Loucy (cell line): ENCODE measurements at regions not wholly inside any gene's neighbourhood (a gene's known extent, or its start where the extent isn't known, plus 50 kb on each side); places are given as distances from the start of the nearest gene placed in this dataset.
"Not testable (repeated sequence)": the region's sequence is repeated elsewhere in the genome, so short reads cannot be mapped to it uniquely, and the experiment has no call there.

Experiments
- H2AFZ ChIP-seq: fragments of 200-600 bp; sonication (generic); 2 replicates; pipeline ENCODE4 v1.6.0; 2016; ENCODE audit warnings: antibody characterized with exemption, mild to moderate bottlenecking, low read length, moderate library complexity
- H3F3A ChIP-seq: fragments of 200-600 bp; 2 replicates; pipeline ENCODE4 v1.6.0; 2016; ENCODE audit warnings: antibody characterized with exemption, low read depth, mild to moderate bottlenecking
- H3K27me3 ChIP-seq: fragments of 200-600 bp; sonication (generic); 2 replicates; pipeline ENCODE4 v1.6.1; 2014; ENCODE audit warnings: low read length, mild to moderate bottlenecking; ENCODE audit not compliant: insufficient read depth, poor library complexity, severe bottlenecking
- H3K36me3 ChIP-seq: fragments of 200-600 bp; sonication (generic); 2 replicates; pipeline ENCODE4 v1.6.1; 2016; ENCODE audit warnings: low read length; ENCODE audit not compliant: insufficient read depth
- H3K4me1 ChIP-seq: fragments of 200-600 bp; sonication (generic); 2 replicates; pipeline ENCODE4 v1.5.1; 2014; ENCODE audit warnings: low read length, mild to moderate bottlenecking; ENCODE audit not compliant: insufficient read depth, poor library complexity, severe bottlenecking
- H3K4me2 ChIP-seq: fragments of 200-600 bp; sonication (generic); 2 replicates; pipeline ENCODE4 v1.6.0; 2014; ENCODE audit warnings: antibody characterized with exemption, low read length, low read depth, mild to moderate bottlenecking; ENCODE audit not compliant: poor library complexity, severe bottlenecking
- H3K4me3 ChIP-seq: fragments of 200-600 bp; sonication (generic); 2 replicates; pipeline ENCODE4 v1.5.1; 2014; ENCODE audit warnings: low read length, mild to moderate bottlenecking, mixed read lengths; ENCODE audit not compliant: poor library complexity, severe bottlenecking
- H3K79me2 ChIP-seq: fragments of 200-600 bp; sonication (generic); 2 replicates; pipeline ENCODE4 v1.6.1; 2014; ENCODE audit warnings: low read length; ENCODE audit not compliant: insufficient read depth
- H3K9ac ChIP-seq: fragments of 200-600 bp; sonication (generic); 2 replicates; pipeline ENCODE4 v1.6.0; 2014; ENCODE audit warnings: mild to moderate bottlenecking, low read depth, low read length, moderate library complexity; ENCODE audit not compliant: poor library complexity, severe bottlenecking
- H3K9me2 ChIP-seq: fragments of 200-600 bp; sonication (generic); replicated peaks from 2 replicates; pipeline ENCODE4 v1.6.1; 2016; ENCODE audit warnings: low read depth, low read length, mixed read lengths
- H3K9me3 ChIP-seq: fragments of 200-600 bp; sonication (generic); 2 replicates; pipeline ENCODE4 v1.6.1; 2014; ENCODE audit warnings: mild to moderate bottlenecking, antibody characterized with exemption, low read length, low read depth; ENCODE audit not compliant: insufficient read depth
- H4K20me1 ChIP-seq: fragments of 200-600 bp; sonication (generic); 2 replicates; pipeline ENCODE4 v1.6.0; 2014; ENCODE audit warnings: antibody characterized with exemption, low read length, mild to moderate bottlenecking; ENCODE audit not compliant: insufficient read depth, poor library complexity, severe bottlenecking

- not testable (repeated sequence) for H3F3A ChIP-seq, H3K36me3 ChIP-seq, H3K4me3 ChIP-seq, H4K20me1 ChIP-seq, H3K9me2 ChIP-seq, H3K4me2 ChIP-seq, H3K4me1 ChIP-seq, H3K79me2 ChIP-seq, H2AFZ ChIP-seq, H3K27me3 ChIP-seq, H3K9ac ChIP-seq, H3K9me3 ChIP-seq
These were observed 168.5 kb upstream of the FAM72C start for GRCh38 chr1:144140243-144140642.

GRCh38 chr1:144105006-144105405, 133.2 kb upstream of the FAM72C start:
- not testable (repeated sequence) for H3K27me3 ChIP-seq, H3F3A ChIP-seq, H3K36me3 ChIP-seq, H3K4me3 ChIP-seq, H2AFZ ChIP-seq, H3K9ac ChIP-seq, H3K4me2 ChIP-seq, H3K79me2 ChIP-seq, H4K20me1 ChIP-seq, H3K4me1 ChIP-seq, H3K9me2 ChIP-seq
- peaks cover 14% of the 10 kb centered on the region; the same call in 1 of the 2 replicates for H3K9me3 ChIP-seq

GRCh38 chr1:144104000-144104677, 132.4 kb upstream of the FAM72C start:
- not testable (repeated sequence) for H4K20me1 ChIP-seq, H3K4me3 ChIP-seq, H3F3A ChIP-seq, H3K9ac ChIP-seq, H3K27me3 ChIP-seq, H3K36me3 ChIP-seq, H2AFZ ChIP-seq, H3K4me2 ChIP-seq, H3K9me2 ChIP-seq, H3K4me1 ChIP-seq, H3K79me2 ChIP-seq
- peaks cover 14% of the 10 kb centered on the region; the same call in 1 of the 2 replicates for H3K9me3 ChIP-seq

- H2AFZ ChIP-seq, H4K20me1 ChIP-seq, H3K9me2 ChIP-seq, H3K4me3 ChIP-seq, H3K9ac ChIP-seq, H3K36me3 ChIP-seq, H3F3A ChIP-seq, H3K4me2 ChIP-seq, H3K27me3 ChIP-seq, H3K79me2 ChIP-seq, H3K4me1 ChIP-seq: not testable (repeated sequence)
- H3K9me3 ChIP-seq, result peaks cover 14% of the 10 kb centered on the region; the same call in 1 of the 2 replicates
These were observed 131.5 kb upstream of the FAM72C start for GRCh38 chr1:144103156-144103880.

GRCh38 chr1:144102046-144102745, 130.4 kb upstream of the FAM72C start:
- H3K9me3 ChIP-seq, result peaks cover 14% of the 10 kb centered on the region; the same call in 1 of the 2 replicates
- not testable (repeated sequence) for H3K4me3 ChIP-seq, H3K79me2 ChIP-seq, H3K9me2 ChIP-seq, H4K20me1 ChIP-seq, H3K36me3 ChIP-seq, H3K4me2 ChIP-seq, H3K4me1 ChIP-seq, H3K27me3 ChIP-seq, H3K9ac ChIP-seq, H2AFZ ChIP-seq, H3F3A ChIP-seq
